ENCODE measurements at regions not wholly inside any gene's neighbourhood (a gene's known extent, or its start where the extent isn't known, plus 50 kb on each side); places are given as distances from the start of the nearest gene placed in this dataset.
"Not testable (repeated sequence)": the region's sequence is repeated elsewhere in the genome, so short reads cannot be mapped to it uniquely, and the experiment has no call there.

GRCh38 chr1:95534985-95535384 is 301.0 kb downstream of the RWDD3 start:
- TF ChIP-seq, protein P1, sequence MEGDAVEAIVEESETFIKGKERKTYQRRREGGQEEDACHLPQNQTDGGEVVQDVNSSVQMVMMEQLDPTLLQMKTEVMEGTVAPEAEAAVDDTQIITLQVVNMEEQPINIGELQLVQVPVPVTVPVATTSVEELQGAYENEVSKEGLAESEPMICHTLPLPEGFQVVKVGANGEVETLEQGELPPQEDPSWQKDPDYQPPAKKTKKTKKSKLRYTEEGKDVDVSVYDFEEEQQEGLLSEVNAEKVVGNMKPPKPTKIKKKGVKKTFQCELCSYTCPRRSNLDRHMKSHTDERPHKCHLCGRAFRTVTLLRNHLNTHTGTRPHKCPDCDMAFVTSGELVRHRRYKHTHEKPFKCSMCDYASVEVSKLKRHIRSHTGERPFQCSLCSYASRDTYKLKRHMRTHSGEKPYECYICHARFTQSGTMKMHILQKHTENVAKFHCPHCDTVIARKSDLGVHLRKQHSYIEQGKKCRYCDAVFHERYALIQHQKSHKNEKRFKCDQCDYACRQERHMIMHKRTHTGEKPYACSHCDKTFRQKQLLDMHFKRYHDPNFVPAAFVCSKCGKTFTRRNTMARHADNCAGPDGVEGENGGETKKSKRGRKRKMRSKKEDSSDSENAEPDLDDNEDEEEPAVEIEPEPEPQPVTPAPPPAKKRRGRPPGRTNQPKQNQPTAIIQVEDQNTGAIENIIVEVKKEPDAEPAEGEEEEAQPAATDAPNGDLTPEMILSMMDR (IDR thresholded peaks at IDR 0.05; ENCODE audit: low read depth, low read length), result no peak
- no peak for DNase-seq (ENCODE audit: extremely low read depth, low read depth)

DNA sequence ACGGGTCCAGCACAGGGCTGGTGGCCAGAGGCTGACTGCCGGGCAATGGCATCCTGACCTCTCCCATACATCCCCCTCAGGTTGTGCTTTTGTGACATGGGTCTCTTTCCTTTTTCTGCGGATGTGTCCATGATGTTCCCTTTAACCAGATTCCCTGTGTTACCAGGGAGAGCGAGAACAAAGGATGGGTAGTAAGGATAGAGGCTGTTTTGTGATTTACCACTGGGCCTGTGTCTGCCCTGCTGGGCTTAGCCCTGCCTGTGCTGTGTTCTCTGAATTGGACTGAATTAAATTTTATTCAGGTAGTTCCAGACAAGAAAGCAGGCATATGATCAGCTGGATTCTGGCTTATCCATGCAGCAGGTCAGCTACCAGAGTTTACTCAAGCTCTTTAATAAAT is 301.6 kb downstream of the RWDD3 start:
- TF ChIP-seq, protein P1 (IDR thresholded peaks at IDR 0.05; ENCODE audit: low read depth, low read length), result no peak
- DNase-seq (ENCODE audit: extremely low read depth, low read depth), result no peak

- TF ChIP-seq, protein P1 (IDR thresholded peaks at IDR 0.05; ENCODE audit: low read depth, low read length), result no peak
- no peak for DNase-seq (ENCODE audit: extremely low read depth, low read depth)
Observed at GRCh38 chr1:95536501-95536900, 302.5 kb downstream of the RWDD3 start.

DNA sequence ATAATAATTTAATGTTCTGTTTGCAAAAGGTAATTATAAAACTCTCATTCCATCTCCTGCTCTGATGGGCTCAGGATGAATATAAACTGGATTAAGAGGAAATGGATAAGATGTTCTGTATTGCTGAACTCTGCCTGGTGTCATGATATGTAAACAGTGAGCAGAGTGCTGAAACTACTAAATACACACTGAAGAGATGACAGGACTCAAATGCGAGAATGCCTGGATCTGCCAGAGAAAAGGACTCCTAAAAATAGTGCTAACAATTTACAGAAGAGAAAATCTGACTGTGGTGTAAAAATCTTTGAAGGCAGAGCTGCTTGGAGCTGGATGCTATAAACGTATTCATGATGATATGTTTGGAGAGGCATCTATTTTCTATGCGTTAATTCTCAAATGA is 303.2 kb downstream of the RWDD3 start:
- DNase-seq (ENCODE audit: extremely low read depth, low read depth), result no peak
- TF ChIP-seq, protein P1 (IDR thresholded peaks at IDR 0.05; ENCODE audit: low read depth, low read length), result no peak

DNA sequence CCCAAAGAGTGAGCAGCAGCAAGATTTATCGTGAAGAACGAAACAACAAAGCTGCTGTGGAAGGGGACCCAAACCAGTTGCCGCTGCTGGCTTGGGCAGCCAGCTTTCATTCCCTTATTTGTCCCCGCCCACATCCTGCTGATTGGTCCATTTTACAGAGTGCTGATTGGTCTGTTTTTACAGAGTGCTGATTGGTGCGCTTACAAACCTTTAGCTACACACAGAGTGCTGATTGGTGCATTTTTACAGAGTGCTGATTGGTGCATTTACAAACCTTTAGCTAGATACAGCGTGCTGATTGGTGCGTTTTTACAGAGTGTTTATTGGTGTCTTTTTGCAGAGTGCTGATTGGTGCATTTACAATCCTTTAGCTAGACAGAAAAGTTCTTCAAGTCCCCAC is 304.2 kb downstream of the RWDD3 start:
- DNase-seq (ENCODE audit: extremely low read depth, low read depth), result not testable (repeated sequence)

- no peak for DNase-seq (ENCODE audit: extremely low read depth, low read depth)
- TF ChIP-seq, protein P1 (IDR thresholded peaks at IDR 0.05; ENCODE audit: low read depth, low read length), result no peak
Observed at GRCh38 chr1:95542936-95543335, 308.9 kb downstream of the RWDD3 start.

- DNase-seq (ENCODE audit: extremely low read depth, low read depth), result no peak
- TF ChIP-seq, protein P1 (IDR thresholded peaks at IDR 0.05; ENCODE audit: low read depth, low read length), result no peak
Observed at GRCh38 chr1:95547005-95547404, 313.0 kb downstream of the RWDD3 start.

- DNase-seq (ENCODE audit: extremely low read depth, low read depth), result no peak
- TF ChIP-seq, protein P1 (IDR thresholded peaks at IDR 0.05; ENCODE audit: low read depth, low read length), result no peak
Observed at GRCh38 chr1:95548211-95548610, 314.2 kb downstream of the RWDD3 start.

Data from AG09319 (cell line).